GM12864 (cell line): ENCODE measurements at regions not wholly inside any gene's neighbourhood (a gene's known extent, or its start where the extent isn't known, plus 50 kb on each side); places are given as distances from the start of the nearest gene placed in this dataset.

Experiments
- DNase-seq: peaks from one replicate; pipeline ENCODE4 v3.0.0-alpha.2; 2011; ENCODE audit warnings: low read depth
- H3K4me3 ChIP-seq: 2 replicates; pipeline ENCODE4 v1.5.1; 2011; ENCODE audit warnings: mild to moderate bottlenecking, low read depth, low read length, control low read depth
- TF ChIP-seq, protein P1 (sequence below): IDR thresholded peaks from 2 replicates; pipeline ENCODE4 v1.5.1; 2011; ENCODE audit warnings: low read depth, mild to moderate bottlenecking, moderate library complexity, low read length, control low read depth, inconsistent platforms; ENCODE audit errors: missing control alignments

DNA sequence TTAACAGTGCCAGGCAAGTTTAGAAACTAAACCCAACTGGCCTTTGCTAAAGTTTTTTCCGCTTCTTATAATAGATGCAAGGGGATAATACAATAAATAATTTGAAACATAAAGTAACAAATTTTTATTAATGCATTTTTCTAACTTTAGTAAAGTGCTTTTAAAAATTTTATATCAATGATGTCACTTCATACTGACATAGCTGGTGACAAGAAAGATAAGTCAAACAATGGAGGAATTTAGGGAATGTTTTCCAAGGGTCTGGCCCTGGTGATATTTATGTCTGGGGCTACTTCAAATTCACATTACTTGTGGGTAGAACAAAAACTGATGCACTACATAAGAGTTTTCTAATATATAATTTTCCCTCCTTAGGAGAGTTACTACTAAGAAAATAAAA, 61.2 kb upstream of the CBLN2 start:
- DNase-seq: no peak
- H3K4me3 ChIP-seq: no peak overlapping the region
- TF ChIP-seq, protein P1, sequence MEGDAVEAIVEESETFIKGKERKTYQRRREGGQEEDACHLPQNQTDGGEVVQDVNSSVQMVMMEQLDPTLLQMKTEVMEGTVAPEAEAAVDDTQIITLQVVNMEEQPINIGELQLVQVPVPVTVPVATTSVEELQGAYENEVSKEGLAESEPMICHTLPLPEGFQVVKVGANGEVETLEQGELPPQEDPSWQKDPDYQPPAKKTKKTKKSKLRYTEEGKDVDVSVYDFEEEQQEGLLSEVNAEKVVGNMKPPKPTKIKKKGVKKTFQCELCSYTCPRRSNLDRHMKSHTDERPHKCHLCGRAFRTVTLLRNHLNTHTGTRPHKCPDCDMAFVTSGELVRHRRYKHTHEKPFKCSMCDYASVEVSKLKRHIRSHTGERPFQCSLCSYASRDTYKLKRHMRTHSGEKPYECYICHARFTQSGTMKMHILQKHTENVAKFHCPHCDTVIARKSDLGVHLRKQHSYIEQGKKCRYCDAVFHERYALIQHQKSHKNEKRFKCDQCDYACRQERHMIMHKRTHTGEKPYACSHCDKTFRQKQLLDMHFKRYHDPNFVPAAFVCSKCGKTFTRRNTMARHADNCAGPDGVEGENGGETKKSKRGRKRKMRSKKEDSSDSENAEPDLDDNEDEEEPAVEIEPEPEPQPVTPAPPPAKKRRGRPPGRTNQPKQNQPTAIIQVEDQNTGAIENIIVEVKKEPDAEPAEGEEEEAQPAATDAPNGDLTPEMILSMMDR: no peak

- H3K4me3 ChIP-seq: no peak overlapping the region
- no peak for DNase-seq
- TF ChIP-seq, protein P1: no peak
Observed at GRCh38 chr18:72601944-72602343, 57.8 kb upstream of the CBLN2 start.

DNA sequence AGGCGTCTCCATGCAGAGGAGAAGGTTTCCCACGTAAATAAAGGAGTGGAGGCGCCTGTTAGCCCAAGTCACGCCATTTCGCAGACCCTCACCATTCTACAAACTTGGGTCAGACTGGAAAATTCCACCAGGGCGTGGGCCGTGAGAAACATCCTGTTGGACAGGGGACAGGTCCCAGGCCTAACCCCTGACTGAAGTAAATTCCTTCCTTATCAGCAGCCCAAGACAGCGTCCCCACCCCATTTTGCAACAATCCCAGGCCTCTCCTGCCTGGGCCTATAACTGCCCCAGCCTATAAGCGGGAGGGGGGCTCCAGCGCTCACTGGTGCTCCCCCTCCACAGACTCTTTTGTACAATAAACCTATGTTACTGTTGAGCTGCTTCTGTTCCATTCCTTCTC, 57.3 kb upstream of the CBLN2 start:
- no peak overlapping the region for H3K4me3 ChIP-seq
- DNase-seq: no peak
- TF ChIP-seq, protein P1: no peak
